Esophagus squamous epithelium (tissue), 4 donors: ENCODE measurements at regions not wholly inside any gene's neighbourhood (a gene's known extent, or its start where the extent isn't known, plus 50 kb on each side); places are given as distances from the start of the nearest gene placed in this dataset.

Experiments used
- CTCF ChIP-seq, 6 experiments: fragments of 450-650 bp in 4 of 6; fragments of 200-600 bp in 2 of 6; sonication (generic) in 2 of 6; IDR thresholded peaks; one replicate each; pipeline ENCODE4 v1.5.1; 2016 to 2019; ENCODE audit warnings: antibody characterized with exemption in 6 of 6, mild to moderate bottlenecking in 4 of 6, moderate library complexity in 4 of 6
- POLR2A ChIP-seq, 4 donors: fragments of 450-650 bp; IDR thresholded peaks; one replicate each; pipeline ENCODE4 v1.6.1; 2017; ENCODE audit warnings: antibody characterized with exemption in 4 of 4, mild to moderate bottlenecking in 4 of 4, moderate library complexity in 3 of 4

DNA sequence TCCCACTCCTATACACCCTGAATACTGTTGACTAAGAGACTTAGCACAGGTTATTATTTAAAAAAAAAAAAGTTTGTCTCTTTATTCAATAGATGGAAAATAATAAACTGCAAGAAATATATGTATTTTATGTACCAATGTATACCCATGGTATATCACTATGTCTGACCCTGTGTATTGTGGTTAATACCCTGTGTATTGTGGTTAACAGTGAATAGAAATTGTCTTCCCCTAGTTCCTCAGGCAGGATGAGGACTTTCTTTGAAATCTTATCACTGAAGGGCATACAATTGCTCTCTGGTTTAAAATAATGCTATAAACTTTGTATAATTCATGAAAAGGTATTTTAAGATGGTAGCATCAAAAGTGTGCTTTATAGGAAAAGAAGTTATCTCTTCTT lies 80.0 kb upstream of the TMEM106B start:
- TF ChIP-seq POLR2A (IDR thresholded peaks at IDR 0.05), result no peak
- TF ChIP-seq CTCF (IDR thresholded peaks at IDR 0.05), result no peak
